K562 (cell line): ENCODE measurements at regions not wholly inside any gene's neighbourhood (a gene's known extent, or its start where the extent isn't known, plus 50 kb on each side); places are given as distances from the start of the nearest gene placed in this dataset.

Experiments
- ATAC-seq: fragments of 200-7000 bp; cut with Tn5 transposase; 3 replicates; pipeline ENCODE4 v1.9.1; 2020; ENCODE audit warnings: moderate library complexity
- BruUV-seq: library from RNA; stranded (reverse); fragments of 400-500 nt; replicated peaks from 2 replicates; lab custom pipeline; 2021; lab: Mats Ljungman, UMichigan
- CTCF ChIA-PET: fragments of 300-600 bp; formaldehyde crosslinking; extraction: SDS; loops from one replicate; lab custom pipeline; 2021; ENCODE audit warnings: low intra/inter-chr PET ratio; lab: Yijun Ruan, JAX
- POLR2A ChIA-PET: fragments of 300-600, 350-650 bp; sonication (Branson Sonifier 250); formaldehyde crosslinking; extraction: SDS; loops from one replicate; lab custom pipeline; 2021; ENCODE audit warnings: antibody characterized with exemption, inconsistent platforms; lab: Yijun Ruan, JAX
- DNase-seq, 4 experiments: peaks; one replicate each; pipeline versions ENCODE4 v3.0.0 to v3.0.0-alpha.2; 2011 to 2018; ENCODE audit warnings: low spot score in 3 of 4, mixed read lengths in 3 of 4; ENCODE audit errors: extremely low read depth in 1 of 4
- FAIRE-seq: peaks from 2 replicates; lab custom pipeline; 2011; peaks lifted over from hg19 to GRCh38; lab: Jason Lieb, UNC
- H2AFZ ChIP-seq: 2 replicates; pipeline ENCODE4 v1.6.0; 2011; ENCODE audit warnings: low read depth, low read length, control low read depth, inconsistent platforms
- H3K27ac ChIP-seq: fragments of 200-600 bp; 3 replicates; pipeline ENCODE4 v1.8.0; 2011; ENCODE audit warnings: low read depth, mild to moderate bottlenecking, control low read depth, inconsistent platforms, low read length, moderate library complexity, mixed read lengths; ENCODE audit errors: extremely low read depth
- H3K27me3 ChIP-seq, 2 experiments: fragments of 300-600 bp in 1 of 2; 2 replicates in 1 of 2; 3 replicates in 1 of 2; pipeline versions ENCODE4 v1.6.0 to v1.8.0; 2011; ENCODE audit warnings: inconsistent platforms in 2 of 2, low read length in 2 of 2, mild to moderate bottlenecking in 1 of 2, mixed read lengths in 1 of 2, moderate library complexity in 1 of 2; ENCODE audit not compliant: control insufficient read depth in 2 of 2, insufficient read depth in 2 of 2
- H3K36me3 ChIP-seq: fragments of 300-600 bp; 3 replicates; pipeline ENCODE4 v1.8.0; 2011; ENCODE audit warnings: mild to moderate bottlenecking, low read length, inconsistent platforms; ENCODE audit not compliant: control insufficient read depth, insufficient read depth
- H3K4me1 ChIP-seq, 2 experiments: fragments of 200-600 bp in 1 of 2; replicated peaks in 1 of 2; 2 replicates in 1 of 2; 3 replicates in 1 of 2; pipeline versions ENCODE4 v1.5.1 to v1.8.0; 2011; ENCODE audit warnings: inconsistent platforms in 2 of 2, low read length in 2 of 2, mild to moderate bottlenecking in 1 of 2, mixed read lengths in 1 of 2, moderate library complexity in 1 of 2; ENCODE audit not compliant: control insufficient read depth in 2 of 2, insufficient read depth in 2 of 2
- H3K4me2 ChIP-seq: 2 replicates; pipeline ENCODE4 v1.6.1; 2011; ENCODE audit warnings: low read length, control low read depth, inconsistent platforms, mixed read lengths; ENCODE audit not compliant: insufficient read depth
- H3K4me3 ChIP-seq: fragments of 200-600 bp; sonication (generic), shearing (Covaris generic); 2 replicates; pipeline ENCODE4 v1.5.1; 2016; ENCODE audit warnings: control low read depth, inconsistent platforms
- H3K79me2 ChIP-seq: fragments of 200-600 bp; 3 replicates; pipeline ENCODE4 v1.8.0; 2011; ENCODE audit warnings: low read length, inconsistent platforms; ENCODE audit not compliant: control insufficient read depth, insufficient read depth
- H3K9ac ChIP-seq, 2 experiments: 2 replicates each; pipeline versions ENCODE4 v1.6.0 to v1.6.1; 2011; ENCODE audit warnings: low read depth in 2 of 2, low read length in 2 of 2, control low read depth in 1 of 2, inconsistent platforms in 1 of 2, mild to moderate bottlenecking in 1 of 2, mixed read lengths in 1 of 2; ENCODE audit not compliant: insufficient read depth in 1 of 2
- H3K9me1 ChIP-seq: one replicate; pipeline ENCODE4 v1.6.0; 2011; ENCODE audit warnings: inconsistent platforms, mild to moderate bottlenecking, low read length, moderate library complexity; ENCODE audit not compliant: control insufficient read depth, insufficient read depth
- H3K9me3 ChIP-seq: replicated peaks from 2 replicates; pipeline ENCODE4 v1.5.1; 2011; ENCODE audit warnings: low read depth, low read length, inconsistent platforms; ENCODE audit not compliant: control insufficient read depth, insufficient read depth
- H4K20me1 ChIP-seq: replicated peaks from 2 replicates; pipeline ENCODE4 v1.6.1; 2011; ENCODE audit warnings: low read length, inconsistent platforms, mixed read lengths; ENCODE audit not compliant: control insufficient read depth, insufficient read depth
- DIDO1 ChIP-seq: fragments of 450-650 bp; IDR thresholded peaks from 2 replicates; pipeline ENCODE4 v1.6.1; 2016; ENCODE audit warnings: low read depth, missing biosample characterization, missing genetic modification characterization
- HDAC8 ChIP-seq: fragments of 450-650 bp; IDR thresholded peaks from 2 replicates; pipeline ENCODE4 v1.6.1; 2016; ENCODE audit warnings: mild to moderate bottlenecking, missing genetic modification characterization, moderate library complexity, missing compliant biosample characterization
- HNRNPUL1 ChIP-seq: fragments of 200-400 bp; formaldehyde crosslinking; IDR thresholded peaks from 2 replicates; pipeline ENCODE4 v1.6.1; 2017; ENCODE audit warnings: low read length
- NCOR1 ChIP-seq: fragments of 450-650 bp; IDR thresholded peaks from 2 replicates; pipeline ENCODE4 v1.6.1; 2016; ENCODE audit warnings: mild to moderate bottlenecking, moderate library complexity
- SREBF2 ChIP-seq: sonication (generic); formaldehyde crosslinking; IDR thresholded peaks from 2 replicates; pipeline ENCODE4 v1.4.0; 2020; ENCODE audit warnings: mild to moderate bottlenecking, missing genetic modification reagents
- SRSF3 ChIP-seq: fragments of 200-400 bp; formaldehyde crosslinking; IDR thresholded peaks from 2 replicates; pipeline ENCODE4 v1.6.1; 2016; ENCODE audit warnings: mild to moderate bottlenecking, low read length, moderate library complexity; ENCODE audit not compliant: insufficient read depth
- ZBTB12 ChIP-seq: fragments of 250-450 bp; sonication (Bioruptor Pico); IDR thresholded peaks from 2 replicates; pipeline ENCODE4 v1.4.0; 2020
- ZEB2 ChIP-seq: fragments of 450-650 bp; IDR thresholded peaks from 2 replicates; pipeline ENCODE4 v1.6.1; 2016
- ZNF121 ChIP-seq: sonication (generic); formaldehyde crosslinking; conservative IDR thresholded peaks from 2 replicates; pipeline ENCODE4 v1.8.0; 2022; ENCODE audit warnings: missing genetic modification reagents
- ZNF143 ChIP-seq: sonication (generic); formaldehyde crosslinking; IDR thresholded peaks from 2 replicates; pipeline ENCODE4 v1.9.0; 2022; ENCODE audit warnings: mild to moderate bottlenecking, missing genetic modification reagents
- in situ Hi-C: fragments of 300-500 bp; cut with MboI; formaldehyde crosslinking; loops from 4 replicates; pipeline ENCODE4 v1.15.0; 2018; ENCODE audit warnings: inconsistent platforms, mixed read lengths
- intact Hi-C: fragments of 100-400 bp; cut with micrococcal nuclease; formaldehyde crosslinking; loops from 2 replicates; pipeline ENCODE4 v1.14.2; 2022
- TF ChIP-seq, protein P1 (sequence below), 3 experiments: IDR thresholded peaks in 2 of 3; conservative IDR thresholded peaks in 1 of 3; 2 replicates each; pipeline ENCODE4 v1.5.1; 2011 to 2012; ENCODE audit warnings: low read length in 3 of 3, mild to moderate bottlenecking in 3 of 3, control low read depth in 2 of 3, improper control_type of control experiment in 1 of 3, inconsistent platforms in 1 of 3, low read depth in 1 of 3, mixed read lengths in 1 of 3, moderate library complexity in 1 of 3; ENCODE audit not compliant: insufficient read depth in 2 of 3
- TF ChIP-seq, protein P2 (sequence below): fragments of 250-450 bp; sonication (Bioruptor Pico); IDR thresholded peaks from 2 replicates; pipeline ENCODE4 v1.5.0; 2020; ENCODE audit warnings: mild to moderate bottlenecking

DNA sequence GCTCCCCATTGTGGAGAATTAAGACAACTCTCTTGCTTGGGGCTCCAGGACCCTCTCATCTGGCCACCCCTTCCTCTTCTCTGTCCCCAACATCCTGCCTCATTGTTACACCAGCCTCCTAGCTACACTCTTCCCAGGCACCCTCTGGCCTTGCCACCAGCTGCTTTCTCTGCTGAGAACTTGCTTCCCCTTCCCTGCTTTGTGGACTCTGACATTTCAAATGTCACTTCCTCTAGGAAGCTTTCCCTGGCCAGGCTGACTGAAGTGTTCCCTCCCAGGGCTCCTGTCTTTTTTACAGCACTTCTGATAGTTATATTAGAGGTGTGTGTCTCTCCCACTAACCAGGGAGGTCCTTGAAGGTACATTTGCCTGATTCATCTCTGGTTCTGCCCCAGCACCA lies 194.0 kb upstream of the KLF4 start:
- intact Hi-C loops (no loop called here), in situ Hi-C loops (no loop called here)
- H3K79me2 ChIP-seq: no peaks in the 10 kb centered on the region
- H3K9me3 ChIP-seq: no peaks in the 10 kb centered on the region
- DNase-seq: no peak
- H3K9ac ChIP-seq: no peak overlapping the region
- no peak overlapping the region for H2AFZ ChIP-seq
- H4K20me1 ChIP-seq: no peaks in the 10 kb centered on the region
- H3K4me1 ChIP-seq: no peaks in the 10 kb centered on the region; a peak in 1 of 5 replicates
- no peak for ATAC-seq
- no peak overlapping the region for H3K4me3 ChIP-seq
- ChIA-PET POLR2A (interaction anchor here (0.6 to 0.9 kb wide), 3 partner anchors 61 to 161 kb away, joined by 3 to 4 read pairs (median 3); no protein-coding TSS in a partner anchor), CTCF (no interaction called here)
- no peaks in the 10 kb centered on the region for H3K9me1 ChIP-seq
- peaks cover 4 to 23% of the 10 kb centered on the region in 2 experiments; a peak in 3 of 5 replicates for H3K27me3 ChIP-seq
- no peak overlapping the region for H3K4me2 ChIP-seq
- FAIRE-seq: no peak
- no peak for TF ChIP-seq DIDO1 (tag)
- no peak for TF ChIP-seq SRSF3
- no peak for TF ChIP-seq NCOR1
- TF ChIP-seq SREBF2 (CRISPR knock-in tag): no peak
- TF ChIP-seq HNRNPUL1: no peak
- no peak for TF ChIP-seq ZNF121 (CRISPR knock-in tag)
- no peak for TF ChIP-seq ZEB2
- TF ChIP-seq ZBTB12 (CRISPR knock-in tag): no peak
- no peak for TF ChIP-seq HDAC8
- TF ChIP-seq, protein P1, sequence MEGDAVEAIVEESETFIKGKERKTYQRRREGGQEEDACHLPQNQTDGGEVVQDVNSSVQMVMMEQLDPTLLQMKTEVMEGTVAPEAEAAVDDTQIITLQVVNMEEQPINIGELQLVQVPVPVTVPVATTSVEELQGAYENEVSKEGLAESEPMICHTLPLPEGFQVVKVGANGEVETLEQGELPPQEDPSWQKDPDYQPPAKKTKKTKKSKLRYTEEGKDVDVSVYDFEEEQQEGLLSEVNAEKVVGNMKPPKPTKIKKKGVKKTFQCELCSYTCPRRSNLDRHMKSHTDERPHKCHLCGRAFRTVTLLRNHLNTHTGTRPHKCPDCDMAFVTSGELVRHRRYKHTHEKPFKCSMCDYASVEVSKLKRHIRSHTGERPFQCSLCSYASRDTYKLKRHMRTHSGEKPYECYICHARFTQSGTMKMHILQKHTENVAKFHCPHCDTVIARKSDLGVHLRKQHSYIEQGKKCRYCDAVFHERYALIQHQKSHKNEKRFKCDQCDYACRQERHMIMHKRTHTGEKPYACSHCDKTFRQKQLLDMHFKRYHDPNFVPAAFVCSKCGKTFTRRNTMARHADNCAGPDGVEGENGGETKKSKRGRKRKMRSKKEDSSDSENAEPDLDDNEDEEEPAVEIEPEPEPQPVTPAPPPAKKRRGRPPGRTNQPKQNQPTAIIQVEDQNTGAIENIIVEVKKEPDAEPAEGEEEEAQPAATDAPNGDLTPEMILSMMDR (IDR thresholded peaks at IDR 0.05 in 2 of 3, conservative IDR thresholded peaks at IDR 0.05 in 1 of 3; ENCODE audit: insufficient read depth in 2 of 3, low read depth in 1 of 3, low read length in 3 of 3): no peak
- TF ChIP-seq, protein P2, sequence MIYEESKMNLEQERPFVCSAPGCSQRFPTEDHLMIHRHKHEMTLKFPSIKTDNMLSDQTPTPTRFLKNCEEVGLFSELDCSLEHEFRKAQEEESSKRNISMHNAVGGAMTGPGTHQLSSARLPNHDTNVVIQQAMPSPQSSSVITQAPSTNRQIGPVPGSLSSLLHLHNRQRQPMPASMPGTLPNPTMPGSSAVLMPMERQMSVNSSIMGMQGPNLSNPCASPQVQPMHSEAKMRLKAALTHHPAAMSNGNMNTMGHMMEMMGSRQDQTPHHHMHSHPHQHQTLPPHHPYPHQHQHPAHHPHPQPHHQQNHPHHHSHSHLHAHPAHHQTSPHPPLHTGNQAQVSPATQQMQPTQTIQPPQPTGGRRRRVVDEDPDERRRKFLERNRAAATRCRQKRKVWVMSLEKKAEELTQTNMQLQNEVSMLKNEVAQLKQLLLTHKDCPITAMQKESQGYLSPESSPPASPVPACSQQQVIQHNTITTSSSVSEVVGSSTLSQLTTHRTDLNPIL (CRISPR knock-in tag): no peak
- no peak for TF ChIP-seq ZNF143
- no TSS peak for BruUV-seq
- H3K27ac ChIP-seq: no peak overlapping the region
- no peaks in the 10 kb centered on the region for H3K36me3 ChIP-seq
